Fibroblast of the conjunctiva (primary cell): ENCODE measurements at regions not wholly inside any gene's neighbourhood (a gene's known extent, or its start where the extent isn't known, plus 50 kb on each side); places are given as distances from the start of the nearest gene placed in this dataset.
"Not testable (repeated sequence)": the region's sequence is repeated elsewhere in the genome, so short reads cannot be mapped to it uniquely, and the experiment has no call there.

Experiments
- DNase-seq: peaks from one replicate; pipeline ENCODE4 v3.0.0-alpha.2; 2010; ENCODE audit warnings: low read depth

DNA sequence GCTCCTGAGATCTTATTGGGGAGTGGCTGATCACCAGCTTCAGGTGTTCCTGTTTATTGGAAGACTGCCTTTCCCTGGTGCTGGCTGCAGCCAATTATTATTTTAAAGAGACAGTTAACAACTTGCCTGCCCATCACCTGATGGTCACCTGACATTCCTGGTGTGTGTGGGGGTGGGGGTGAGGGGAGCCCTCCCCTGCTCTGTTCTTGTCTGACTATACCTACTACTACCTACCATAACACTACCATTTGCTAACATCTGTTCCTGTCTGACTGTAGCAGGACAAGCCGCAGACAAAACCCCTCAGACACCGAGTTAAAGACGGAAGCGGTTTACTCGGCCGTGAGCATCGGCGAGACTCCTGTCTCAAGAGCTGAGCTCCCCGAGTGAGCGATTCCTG lies 54.9 kb upstream of the NBPF3 start:
- DNase-seq = no peak

DNA sequence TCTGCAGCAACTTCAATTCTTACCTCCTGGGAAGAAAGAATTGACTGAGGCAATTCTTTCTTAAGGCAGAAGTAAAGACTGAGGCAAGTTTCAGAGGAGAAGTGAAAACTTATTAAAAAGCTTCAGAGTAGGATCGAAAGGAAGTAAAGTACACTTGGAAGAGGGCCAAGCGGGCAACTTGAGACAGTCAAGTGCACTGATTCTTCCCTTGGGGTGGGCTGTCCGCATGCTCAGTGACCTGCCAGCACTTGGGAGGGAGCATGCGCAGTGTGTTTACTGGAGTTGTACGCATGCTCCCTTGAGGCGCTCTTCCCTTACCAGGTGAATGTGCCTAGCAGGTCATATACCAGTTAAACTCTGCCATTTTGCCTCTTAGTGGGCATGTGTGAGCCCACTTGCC lies 55.3 kb upstream of the NBPF3 start:
- DNase-seq = no peak

DNA sequence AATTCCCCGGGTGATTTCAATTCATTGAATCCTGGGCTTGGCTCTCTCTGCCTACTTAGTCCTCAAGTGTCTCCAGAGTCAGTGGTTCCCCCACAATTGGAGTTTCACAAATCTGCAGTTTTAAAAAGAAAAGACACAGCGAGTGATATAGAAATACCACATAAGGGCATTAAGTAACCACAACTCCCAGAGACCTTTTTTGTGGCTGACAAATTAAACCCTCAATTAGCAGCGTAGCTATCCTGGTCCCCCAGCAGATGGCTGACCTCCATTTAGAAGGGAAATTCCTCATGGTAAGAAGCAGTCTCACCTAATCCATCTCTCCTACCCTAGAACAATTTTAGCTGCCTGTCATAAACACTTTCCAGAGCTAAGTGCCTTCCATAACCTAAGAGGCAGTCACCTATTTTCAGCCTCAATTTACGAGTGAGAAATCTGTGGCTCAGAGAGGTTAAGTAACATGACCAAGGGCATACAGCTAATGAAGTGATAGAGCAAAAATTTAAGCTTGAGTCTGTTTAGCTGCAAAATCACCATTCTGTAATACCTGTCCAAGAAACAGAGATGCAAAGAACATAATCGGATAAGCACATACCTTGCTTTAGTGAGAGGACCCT lies 56.0 kb upstream of the NBPF3 start:
- no peak for DNase-seq

- no peak for DNase-seq
These were observed 58.6 kb upstream of the NBPF3 start for GRCh38 chr1:21381354-21381753.

GRCh38 chr1:21380147-21380546 lies 59.8 kb upstream of the NBPF3 start:
- DNase-seq = not testable (repeated sequence)

DNA sequence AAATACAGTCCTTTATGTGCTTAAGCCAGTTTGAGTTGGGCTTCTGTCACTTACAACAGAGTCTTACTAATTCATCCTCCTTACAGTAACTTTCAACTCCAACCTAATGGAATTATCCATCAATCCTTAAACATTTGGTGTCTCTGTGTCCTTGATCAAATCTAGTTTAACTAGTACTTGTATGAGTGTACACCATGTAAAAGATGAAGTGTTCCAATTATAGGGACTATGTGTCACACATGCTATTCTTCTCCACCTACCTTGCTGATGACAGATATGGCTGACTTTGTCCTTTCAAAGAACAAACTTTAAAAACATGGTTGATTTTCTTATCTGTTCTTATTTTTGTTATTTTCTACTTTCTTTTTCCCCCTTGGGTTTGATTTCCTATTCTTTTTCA lies 60.4 kb upstream of the NBPF3 start:
- no peak for DNase-seq

GRCh38 chr1:21378705-21379494 lies 61.0 kb upstream of the NBPF3 start:
- no peak for DNase-seq

DNA sequence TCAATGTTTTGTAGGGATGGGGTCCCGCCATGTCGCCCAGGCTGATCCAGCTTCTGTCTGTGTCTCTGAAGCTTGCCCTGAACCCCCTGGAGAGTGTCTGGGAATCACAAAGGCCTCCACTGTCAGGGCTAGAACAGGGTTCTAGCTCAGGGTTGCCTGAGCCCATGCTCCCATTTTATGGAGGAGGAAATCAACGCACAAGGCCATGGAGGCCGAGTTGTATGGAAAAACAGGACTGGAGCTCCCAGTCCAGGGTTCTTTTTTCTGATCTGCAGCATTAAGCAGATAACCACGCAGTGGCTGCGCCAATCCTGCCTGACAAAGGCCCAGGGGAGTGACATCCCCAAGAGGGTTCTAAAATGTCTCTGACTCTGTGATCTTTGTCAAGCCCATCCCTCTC lies 67.6 kb upstream of the NBPF3 start:
- no peak for DNase-seq

DNA sequence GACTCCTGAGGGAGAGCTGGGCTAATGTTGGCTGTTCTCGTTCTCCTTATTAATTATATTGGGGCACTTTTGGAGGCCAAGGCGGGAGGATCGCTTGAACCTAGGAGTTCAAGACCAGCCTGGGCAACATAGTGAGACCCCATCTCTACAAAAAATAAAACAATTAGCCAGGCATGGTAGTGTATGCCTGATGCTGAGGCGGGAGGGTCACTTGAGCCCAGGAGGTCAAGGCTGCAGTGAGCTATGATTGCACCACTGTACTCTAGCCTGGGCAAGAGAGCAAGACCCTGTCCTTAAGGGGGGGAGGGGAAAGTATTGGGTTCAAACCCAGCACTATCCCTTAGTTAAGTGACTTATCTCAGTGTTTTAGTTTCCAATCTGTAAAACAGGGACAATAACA lies 70.0 kb upstream of the NBPF3 start:
- DNase-seq = no peak

DNA sequence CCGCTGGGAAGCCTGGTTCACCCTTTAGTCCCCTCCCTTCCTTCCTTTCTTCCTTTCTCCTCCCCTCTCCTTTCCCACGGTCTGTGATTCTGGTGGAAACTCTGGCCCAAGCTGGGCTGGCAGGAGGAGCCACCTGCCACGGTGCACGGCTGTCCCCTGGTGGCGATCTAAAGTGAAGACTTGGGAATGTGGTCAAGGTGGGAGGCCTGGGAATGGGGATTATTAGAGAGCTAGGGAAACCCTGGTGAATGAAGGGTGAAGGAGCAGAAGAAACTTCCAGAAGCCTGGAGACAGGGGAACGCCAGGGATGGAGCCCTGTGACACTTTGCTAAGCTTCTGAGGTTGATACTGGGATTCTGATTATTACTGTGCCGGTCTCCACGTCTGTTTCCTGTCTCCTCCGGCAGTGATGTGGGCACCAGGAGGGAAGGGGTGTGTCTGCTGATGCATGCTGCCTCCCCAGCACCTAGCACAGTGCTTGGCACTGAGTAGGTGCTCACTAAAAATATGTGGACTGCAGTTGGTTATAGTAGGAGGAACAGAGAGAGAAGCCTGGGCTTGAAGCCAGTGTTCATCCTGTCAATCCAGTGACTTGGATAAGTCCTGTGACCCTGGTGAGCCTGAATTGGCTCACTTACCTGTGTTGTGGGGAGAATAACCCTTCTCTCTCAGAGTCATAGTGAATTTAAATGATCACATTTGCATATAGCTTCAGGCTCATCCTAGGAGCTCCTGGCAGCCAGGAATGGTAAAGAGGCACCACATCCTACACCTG lies 71.2 kb upstream of the NBPF3 start:
- DNase-seq = peak; percentile 73

DNA sequence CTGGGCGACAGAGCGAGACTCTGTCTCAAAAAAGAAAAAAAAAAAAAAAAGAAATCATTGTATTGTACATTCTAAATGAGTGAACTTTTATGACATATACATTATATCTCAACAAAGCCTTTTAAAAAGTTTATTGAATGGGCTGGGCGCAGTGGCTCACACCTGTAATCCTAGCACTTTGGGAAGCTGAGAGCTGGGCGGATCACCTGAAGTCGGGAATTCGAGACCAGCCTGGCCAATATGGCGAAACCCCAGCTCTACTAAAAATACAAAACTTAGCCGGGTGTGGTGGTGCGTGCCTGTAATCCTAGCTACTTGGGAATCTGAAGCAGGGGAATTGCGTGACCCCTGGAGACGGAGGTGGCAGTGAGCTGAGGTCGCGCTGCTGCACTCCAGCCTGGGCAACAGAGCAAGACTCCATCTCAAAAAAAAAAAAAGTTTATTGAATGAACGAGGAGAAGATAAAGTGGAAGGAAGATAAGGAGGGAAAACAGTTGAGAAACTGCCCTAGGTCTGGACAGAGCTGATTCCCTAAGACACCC lies 71.9 kb upstream of the NBPF3 start:
- DNase-seq = not testable (repeated sequence)

DNA sequence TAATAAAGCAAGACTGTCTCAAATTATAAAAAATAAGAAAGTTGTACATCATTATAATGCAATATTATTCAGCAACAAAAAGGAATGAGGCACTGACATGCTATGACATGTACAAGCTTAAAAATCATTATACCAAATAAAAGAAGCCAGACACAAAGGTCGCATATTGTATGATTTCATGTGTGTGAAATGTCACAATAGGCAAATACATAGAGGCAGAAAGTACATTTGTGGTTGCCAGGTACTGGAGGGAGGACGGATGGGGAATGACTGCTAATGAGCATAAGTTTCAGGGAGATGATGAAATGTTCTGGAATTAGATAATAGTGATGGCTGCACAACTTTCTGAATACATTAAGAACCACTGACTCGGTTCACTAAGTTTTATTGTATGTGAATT lies 73.6 kb upstream of the NBPF3 start:
- DNase-seq = no peak

- no peak for DNase-seq
These were observed 74.8 kb upstream of the ECE1 start for GRCh38 chr1:21365036-21365435.

DNA sequence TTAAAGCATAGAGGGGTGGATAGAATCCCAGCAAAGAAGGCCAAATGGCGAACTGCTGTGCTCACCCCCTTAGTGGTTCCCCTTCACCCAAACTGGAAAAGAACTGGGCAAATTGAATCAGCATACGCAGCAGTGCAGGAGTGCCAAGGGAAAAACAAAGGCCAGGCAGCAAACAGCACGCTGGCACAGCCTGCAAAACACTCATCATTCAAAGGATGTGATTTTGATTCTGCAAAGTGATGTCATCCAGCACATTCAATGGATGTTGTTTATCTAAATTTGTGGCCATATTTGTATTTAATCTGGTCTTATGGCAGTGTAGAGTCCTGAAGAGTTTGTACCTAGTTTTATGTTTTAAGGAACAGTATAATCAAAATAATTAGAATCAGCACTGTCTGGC lies 71.8 kb upstream of the ECE1 start:
- DNase-seq = no peak

GRCh38 chr1:21361506-21361905 lies 71.2 kb upstream of the ECE1 start:
- no peak for DNase-seq

DNA sequence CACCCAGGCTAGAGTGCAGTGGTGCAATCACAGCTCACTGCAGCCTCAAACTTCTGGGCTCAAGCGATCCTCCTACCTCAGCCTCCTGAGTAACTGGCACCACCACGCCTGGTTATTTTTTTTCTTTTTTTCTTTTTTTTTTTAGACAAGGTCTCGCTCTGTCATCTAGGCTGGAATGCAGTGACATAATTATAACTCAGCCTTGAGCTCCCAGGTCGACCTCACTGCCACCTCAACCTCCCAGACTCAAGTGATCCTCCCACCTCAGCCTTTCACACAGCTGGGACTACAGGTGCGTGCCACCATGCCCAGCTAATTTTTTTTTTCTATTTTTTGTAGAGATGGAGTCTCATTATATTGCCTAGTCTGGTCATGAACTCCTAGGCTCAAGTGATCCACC lies 66.9 kb upstream of the ECE1 start:
- DNase-seq = no peak

- no peak for DNase-seq
These were observed 65.7 kb upstream of the ECE1 start for GRCh38 chr1:21355956-21356355.

- DNase-seq = no peak
These were observed 62.3 kb upstream of the ECE1 start for GRCh38 chr1:21352586-21352985.

DNA sequence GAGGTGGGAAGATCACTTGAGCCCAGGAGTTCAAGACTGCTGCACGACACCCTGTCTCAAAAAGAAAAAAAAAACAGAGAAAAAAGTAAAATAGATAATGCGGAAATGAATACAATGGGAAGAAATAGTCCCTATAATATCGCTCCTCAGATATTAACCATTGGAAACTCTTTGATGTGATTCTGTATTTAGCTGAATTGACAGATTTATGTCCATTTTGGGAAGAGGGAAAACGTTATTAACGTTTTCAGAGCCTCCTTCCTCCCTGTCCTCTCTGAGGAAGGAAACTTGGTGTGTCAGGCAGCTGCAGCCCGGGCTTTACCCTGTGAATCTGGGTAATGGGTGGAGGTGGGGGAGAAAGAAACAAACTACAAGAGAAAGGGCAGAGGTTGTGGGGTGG lies 61.6 kb upstream of the ECE1 start:
- DNase-seq = no peak

GRCh38 chr1:21350202-21350885 lies 60.1 kb upstream of the ECE1 start:
- no peak for DNase-seq

- no peak for DNase-seq
These were observed 59.4 kb upstream of the ECE1 start for GRCh38 chr1:21349693-21350092.

- DNase-seq = no peak
These were observed 56.9 kb upstream of the ECE1 start for GRCh38 chr1:21347072-21347581.
